H9 (cell line): ENCODE measurements at regions not wholly inside any gene's neighbourhood (a gene's known extent, or its start where the extent isn't known, plus 50 kb on each side); places are given as distances from the start of the nearest gene placed in this dataset.

Experiments
- DNase-seq: peaks from one replicate; pipeline ENCODE4 v3.0.0-alpha.2; 2017
- H2AFZ ChIP-seq: one replicate; pipeline ENCODE4 v1.6.1; 2013; ENCODE audit warnings: mild to moderate bottlenecking, low read length, control low read depth, moderate library complexity
- H2AK5ac ChIP-seq: 2 replicates; pipeline ENCODE4 v1.6.1; 2013; ENCODE audit warnings: low read length, control low read depth, mixed read lengths; ENCODE audit not compliant: insufficient read length
- H2BK120ac ChIP-seq: one replicate; pipeline ENCODE4 v1.6.1; 2013; ENCODE audit warnings: low read depth, mild to moderate bottlenecking, low read length, control low read depth, inconsistent platforms; ENCODE audit not compliant: poor library complexity, severe bottlenecking
- H2BK12ac ChIP-seq: 2 replicates; pipeline ENCODE4 v1.6.1; 2013; ENCODE audit warnings: low read length, control low read depth, mixed read lengths, low read depth; ENCODE audit not compliant: insufficient read length
- H2BK15ac ChIP-seq: 2 replicates; pipeline ENCODE4 v1.6.1; 2013; ENCODE audit warnings: low read depth, low read length, control low read depth
- H2BK20ac ChIP-seq: one replicate; pipeline ENCODE4 v1.6.1; 2013; ENCODE audit warnings: low read depth, mild to moderate bottlenecking, low read length, control low read depth, inconsistent platforms; ENCODE audit not compliant: poor library complexity, severe bottlenecking
- H2BK5ac ChIP-seq: 2 replicates; pipeline ENCODE4 v1.6.1; 2013; ENCODE audit warnings: low read length, control low read depth, mixed read lengths; ENCODE audit not compliant: insufficient read length
- H3K14ac ChIP-seq: 2 replicates; pipeline ENCODE4 v1.6.1; 2013; ENCODE audit warnings: low read length, control low read depth; ENCODE audit not compliant: insufficient read depth
- H3K18ac ChIP-seq: 2 replicates; pipeline ENCODE4 v1.6.1; 2013; ENCODE audit warnings: low read depth, mild to moderate bottlenecking, mixed read lengths, low read length, control low read depth; ENCODE audit not compliant: insufficient read length
- H3K23ac ChIP-seq: 2 replicates; pipeline ENCODE4 v1.6.1; 2013; ENCODE audit warnings: low read length, control low read depth, mixed read lengths, low read depth; ENCODE audit not compliant: insufficient read length
- H3K23me2 ChIP-seq: 2 replicates; pipeline ENCODE4 v1.6.1; 2013; ENCODE audit warnings: low read depth, mild to moderate bottlenecking, mixed read lengths, low read length, control low read depth; ENCODE audit not compliant: insufficient read length, poor library complexity, severe bottlenecking
- H3K27ac ChIP-seq: 2 replicates; pipeline ENCODE4 v1.5.1; 2013; ENCODE audit warnings: low read length, control low read depth, mixed read lengths, low read depth; ENCODE audit not compliant: insufficient read length
- H3K27me3 ChIP-seq: 2 replicates; pipeline ENCODE4 v1.6.1; 2013; ENCODE audit warnings: low read length, control low read depth, inconsistent platforms; ENCODE audit not compliant: insufficient read depth
- H3K4ac ChIP-seq: 2 replicates; pipeline ENCODE4 v1.6.1; 2013; ENCODE audit warnings: low read depth, mild to moderate bottlenecking, control low read depth, inconsistent platforms, low read length, moderate library complexity
- H3K4me1 ChIP-seq: 2 replicates; pipeline ENCODE4 v1.6.1; 2013; ENCODE audit warnings: low read length, control low read depth, inconsistent platforms; ENCODE audit not compliant: insufficient read depth
- H3K4me2 ChIP-seq: 2 replicates; pipeline ENCODE4 v1.6.1; 2013; ENCODE audit warnings: low read length, control low read depth, mixed read lengths; ENCODE audit not compliant: insufficient read length, insufficient read depth
- H3K56ac ChIP-seq: 2 replicates; pipeline ENCODE4 v1.6.1; 2013; ENCODE audit warnings: low read depth, mild to moderate bottlenecking, mixed read lengths, low read length, control low read depth; ENCODE audit not compliant: insufficient read length
- H3K79me1 ChIP-seq: 2 replicates; pipeline ENCODE4 v1.6.1; 2013; ENCODE audit warnings: low read depth, mild to moderate bottlenecking, moderate library complexity, low read length, control low read depth, inconsistent platforms; ENCODE audit not compliant: insufficient read depth, poor library complexity, severe bottlenecking
- H3K79me2 ChIP-seq: 2 replicates; pipeline ENCODE4 v1.6.1; 2013; ENCODE audit warnings: low read length, control low read depth, inconsistent platforms; ENCODE audit not compliant: insufficient read depth
- H3K9ac ChIP-seq: 2 replicates; pipeline ENCODE4 v1.6.1; 2013; ENCODE audit warnings: low read length, control low read depth, mixed read lengths; ENCODE audit not compliant: insufficient read length; ENCODE audit errors: extremely low read depth
- H3K9me3 ChIP-seq: one replicate; pipeline ENCODE4 v1.6.1; 2013; ENCODE audit warnings: low read depth, low read length, inconsistent platforms; ENCODE audit not compliant: control insufficient read depth
- H3T11ph ChIP-seq: one replicate; pipeline ENCODE4 v1.6.1; 2013; ENCODE audit warnings: mild to moderate bottlenecking, low read length, control low read depth, inconsistent platforms
- H4K20me1 ChIP-seq: one replicate; pipeline ENCODE4 v1.6.1; 2013; ENCODE audit not compliant: control insufficient read depth, insufficient read length, insufficient read depth
- H4K5ac ChIP-seq: 2 replicates; pipeline ENCODE4 v1.6.1; 2013; ENCODE audit warnings: low read depth, mild to moderate bottlenecking, mixed read lengths, low read length, control low read depth; ENCODE audit not compliant: insufficient read length
- H4K8ac ChIP-seq: replicated peaks from 2 replicates; pipeline ENCODE4 v1.6.1; 2013; ENCODE audit warnings: low read length, control low read depth, mixed read lengths, low read depth; ENCODE audit not compliant: insufficient read length
- H4K91ac ChIP-seq: 2 replicates; pipeline ENCODE4 v1.6.1; 2013; ENCODE audit warnings: low read depth, mild to moderate bottlenecking, moderate library complexity, mixed read lengths, low read length, control low read depth; ENCODE audit not compliant: insufficient read length
- H3K27ac Mint-ChIP-seq, 3 experiments: 2 replicates in 2 of 3; 3 replicates in 1 of 3; pipeline ENCODE4 v1.8.0; 2020 to 2021; ENCODE audit warnings: mixed read lengths in 3 of 3, mild to moderate bottlenecking in 1 of 3, moderate library complexity in 1 of 3
- H3K27me3 Mint-ChIP-seq: 2 replicates; pipeline ENCODE4 v1.8.0; 2021; ENCODE audit warnings: low read depth, mild to moderate bottlenecking, moderate library complexity, mixed read lengths
- H3K36me3 Mint-ChIP-seq, 3 experiments: 2 replicates in 2 of 3; 3 replicates in 1 of 3; pipeline ENCODE4 v1.8.0; 2020 to 2021; ENCODE audit warnings: low read depth in 3 of 3, mixed read lengths in 3 of 3; ENCODE audit not compliant: insufficient read depth in 1 of 3
- H3K4me1 Mint-ChIP-seq, 2 experiments: 2 replicates each; pipeline ENCODE4 v1.8.0; 2020; ENCODE audit warnings: mixed read lengths in 2 of 2
- H3K4me3 Mint-ChIP-seq, 2 experiments: 2 replicates in 1 of 2; 3 replicates in 1 of 2; pipeline ENCODE4 v1.8.0; 2020 to 2021; ENCODE audit warnings: mild to moderate bottlenecking in 2 of 2, mixed read lengths in 2 of 2, moderate library complexity in 1 of 2
- H3K9me3 Mint-ChIP-seq, 2 experiments: 2 replicates in 1 of 2; 3 replicates in 1 of 2; pipeline ENCODE4 v1.8.0; 2020; ENCODE audit warnings: mild to moderate bottlenecking in 2 of 2, mixed read lengths in 2 of 2, moderate library complexity in 1 of 2
- CTCF ChIP-seq: fragments of 200-600 bp; sonication (generic); conservative IDR thresholded peaks from 3 replicates; pipeline ENCODE4 v1.8.0; 2021; ENCODE audit warnings: antibody characterized with exemption, mild to moderate bottlenecking
- WGBS: extraction: QIAGEN DNeasy Blood & Tissue Kit; methylation state at CpG from one replicate; pipeline ENCODE4 v1.1.7; 2013; ENCODE audit warnings: missing lambda C conversion rate, low lambda C conversion rate, mixed read lengths; ENCODE audit not compliant: insufficient read length; ENCODE audit errors: extremely low coverage; 5-methylcytosine and 5-hydroxymethylcytosine counted together

- peak overlapping the region; percentile 27 to 33; a peak in 3 of 5 replicates for H3K4me3 Mint-ChIP-seq
- Histone ChIP-seq H2AFZ (no peak overlapping the region), H3K14ac (no peak overlapping the region), H2BK5ac (no peak overlapping the region), H2BK20ac (no peak overlapping the region), H4K5ac (no peak overlapping the region), H3K79me1 (no peaks in the 10 kb centered on the region), H3K27me3 (no peaks in the 10 kb centered on the region), H4K8ac (no peak overlapping the region), H3K4me1 (peaks cover 2% of the 10 kb centered on the region; the same call in 1 of the 2 replicates), H3K18ac (no peak overlapping the region), H2BK15ac (no peak overlapping the region), H4K20me1 (no peaks in the 10 kb centered on the region), H2BK12ac (no peak overlapping the region), H3K9me3 (no peaks in the 10 kb centered on the region), H3K56ac (no peak overlapping the region), H2AK5ac (no peak overlapping the region), H3K23me2 (no peaks in the 10 kb centered on the region), H4K91ac (no peak overlapping the region), H3K4ac (no peak overlapping the region), H3K79me2 (no peaks in the 10 kb centered on the region), H3T11ph (no peak overlapping the region), H3K4me2 (peak overlapping the region; percentile 16), H3K9ac (no peak overlapping the region), H3K27ac (no peak overlapping the region), H3K23ac (no peak overlapping the region), H2BK120ac (no peak overlapping the region)
- peaks cover 38% of the 10 kb centered on the region for H3K27me3 Mint-ChIP-seq
- peak overlapping the region; percentile 57 to 87 (median 80); a peak in 5 of 7 replicates for H3K27ac Mint-ChIP-seq
- H3K36me3 Mint-ChIP-seq, result peaks cover 0 to 4% (median 0%) of the 10 kb centered on the region in 3 experiments; a peak in 4 of 7 replicates
- H3K4me1 Mint-ChIP-seq, result peaks cover 30 to 35% of the 10 kb centered on the region in 2 experiments
- WGBS, result no CpG with 5 or more reads among the region's 6 CpGs
- peak; percentile 62 for DNase-seq
- peaks cover 0 to 6% of the 10 kb centered on the region in 2 experiments; a peak in 4 of 5 replicates for H3K9me3 Mint-ChIP-seq
- no peak for TF ChIP-seq CTCF
These were observed 319.6 kb upstream of the RTL1 start for GRCh38 chr14:101223127-101223526.
